PC-3 (cell line): ENCODE measurements at regions not wholly inside any gene's neighbourhood (a gene's known extent, or its start where the extent isn't known, plus 50 kb on each side); places are given as distances from the start of the nearest gene placed in this dataset.
"Not testable (repeated sequence)": the region's sequence is repeated elsewhere in the genome, so short reads cannot be mapped to it uniquely, and the experiment has no call there.

Experiments used
- EZH2 ChIP-seq: fragments of 300-600 bp; sonication (generic); IDR thresholded peaks from one replicate; pipeline ENCODE4 v1.6.1; 2017; ENCODE audit warnings: antibody characterized with exemption, mild to moderate bottlenecking, low read length; ENCODE audit not compliant: unreplicated experiment
- TF ChIP-seq, protein P1 (sequence below): fragments of 300-600 bp; sonication (generic); conservative IDR thresholded peaks from 2 replicates; pipeline ENCODE4 v1.5.1; 2017; ENCODE audit warnings: antibody characterized with exemption, low read depth, mild to moderate bottlenecking, low read length

DNA sequence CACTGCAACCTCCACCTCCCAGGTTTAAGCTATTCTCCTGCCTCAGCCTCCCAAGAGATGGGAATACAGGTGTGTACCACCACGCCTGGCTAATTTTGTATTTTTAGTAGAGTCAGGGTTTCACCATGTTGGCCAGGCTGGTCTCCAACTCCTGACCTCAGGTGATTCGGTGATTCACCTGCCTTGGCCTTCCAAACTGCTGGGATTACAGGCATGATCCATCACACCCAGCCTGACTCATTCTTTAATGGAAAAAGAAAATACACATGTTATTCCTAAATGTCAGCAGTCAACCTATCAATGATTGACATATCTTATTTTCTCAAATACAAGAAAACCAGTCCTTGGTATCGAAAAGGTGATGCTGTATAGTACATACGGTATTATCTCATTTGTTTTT lies 376.2 kb downstream of the CBLN4 start:
- TF ChIP-seq, protein P1, sequence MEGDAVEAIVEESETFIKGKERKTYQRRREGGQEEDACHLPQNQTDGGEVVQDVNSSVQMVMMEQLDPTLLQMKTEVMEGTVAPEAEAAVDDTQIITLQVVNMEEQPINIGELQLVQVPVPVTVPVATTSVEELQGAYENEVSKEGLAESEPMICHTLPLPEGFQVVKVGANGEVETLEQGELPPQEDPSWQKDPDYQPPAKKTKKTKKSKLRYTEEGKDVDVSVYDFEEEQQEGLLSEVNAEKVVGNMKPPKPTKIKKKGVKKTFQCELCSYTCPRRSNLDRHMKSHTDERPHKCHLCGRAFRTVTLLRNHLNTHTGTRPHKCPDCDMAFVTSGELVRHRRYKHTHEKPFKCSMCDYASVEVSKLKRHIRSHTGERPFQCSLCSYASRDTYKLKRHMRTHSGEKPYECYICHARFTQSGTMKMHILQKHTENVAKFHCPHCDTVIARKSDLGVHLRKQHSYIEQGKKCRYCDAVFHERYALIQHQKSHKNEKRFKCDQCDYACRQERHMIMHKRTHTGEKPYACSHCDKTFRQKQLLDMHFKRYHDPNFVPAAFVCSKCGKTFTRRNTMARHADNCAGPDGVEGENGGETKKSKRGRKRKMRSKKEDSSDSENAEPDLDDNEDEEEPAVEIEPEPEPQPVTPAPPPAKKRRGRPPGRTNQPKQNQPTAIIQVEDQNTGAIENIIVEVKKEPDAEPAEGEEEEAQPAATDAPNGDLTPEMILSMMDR, result not testable (repeated sequence)
- not testable (repeated sequence) for TF ChIP-seq EZH2
